AG10803 (cell line): ENCODE measurements at regions not wholly inside any gene's neighbourhood (a gene's known extent, or its start where the extent isn't known, plus 50 kb on each side); places are given as distances from the start of the nearest gene placed in this dataset.

Source experiments
- DNase-seq: peaks from one replicate; pipeline ENCODE4 v3.0.0; 2010; ENCODE audit warnings: low read depth
- H3K4me3 ChIP-seq: 2 replicates; pipeline ENCODE4 v1.5.1; 2011; ENCODE audit warnings: mild to moderate bottlenecking, low read length, control low read depth
- TF ChIP-seq, protein P1 (sequence below): conservative IDR thresholded peaks from 2 replicates; pipeline ENCODE4 v1.5.1; 2011; ENCODE audit warnings: mild to moderate bottlenecking, low read length, control low read depth, inconsistent platforms

DNA sequence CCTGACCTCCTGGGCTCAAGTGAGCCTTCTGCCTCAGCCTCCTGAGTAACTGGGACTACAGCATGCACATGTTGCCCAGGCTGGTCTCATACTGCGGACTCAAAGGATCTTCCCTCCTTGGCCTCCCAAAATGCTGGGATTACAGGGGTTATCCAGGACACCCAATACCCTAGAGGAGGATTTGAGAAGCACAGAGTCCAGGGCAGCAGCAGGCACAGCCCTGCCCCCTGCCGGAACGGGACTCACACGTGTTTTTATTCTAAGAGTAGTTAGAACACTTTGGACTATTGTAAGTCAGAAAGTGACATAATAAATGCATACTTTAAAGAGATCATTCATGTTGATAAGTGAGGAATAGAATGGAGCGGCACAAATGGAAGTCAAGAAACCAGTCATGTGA, 80.2 kb downstream of the C6orf118 start:
- TF ChIP-seq, protein P1, sequence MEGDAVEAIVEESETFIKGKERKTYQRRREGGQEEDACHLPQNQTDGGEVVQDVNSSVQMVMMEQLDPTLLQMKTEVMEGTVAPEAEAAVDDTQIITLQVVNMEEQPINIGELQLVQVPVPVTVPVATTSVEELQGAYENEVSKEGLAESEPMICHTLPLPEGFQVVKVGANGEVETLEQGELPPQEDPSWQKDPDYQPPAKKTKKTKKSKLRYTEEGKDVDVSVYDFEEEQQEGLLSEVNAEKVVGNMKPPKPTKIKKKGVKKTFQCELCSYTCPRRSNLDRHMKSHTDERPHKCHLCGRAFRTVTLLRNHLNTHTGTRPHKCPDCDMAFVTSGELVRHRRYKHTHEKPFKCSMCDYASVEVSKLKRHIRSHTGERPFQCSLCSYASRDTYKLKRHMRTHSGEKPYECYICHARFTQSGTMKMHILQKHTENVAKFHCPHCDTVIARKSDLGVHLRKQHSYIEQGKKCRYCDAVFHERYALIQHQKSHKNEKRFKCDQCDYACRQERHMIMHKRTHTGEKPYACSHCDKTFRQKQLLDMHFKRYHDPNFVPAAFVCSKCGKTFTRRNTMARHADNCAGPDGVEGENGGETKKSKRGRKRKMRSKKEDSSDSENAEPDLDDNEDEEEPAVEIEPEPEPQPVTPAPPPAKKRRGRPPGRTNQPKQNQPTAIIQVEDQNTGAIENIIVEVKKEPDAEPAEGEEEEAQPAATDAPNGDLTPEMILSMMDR: no peak
- H3K4me3 ChIP-seq: no peak overlapping the region
- no peak for DNase-seq

DNA sequence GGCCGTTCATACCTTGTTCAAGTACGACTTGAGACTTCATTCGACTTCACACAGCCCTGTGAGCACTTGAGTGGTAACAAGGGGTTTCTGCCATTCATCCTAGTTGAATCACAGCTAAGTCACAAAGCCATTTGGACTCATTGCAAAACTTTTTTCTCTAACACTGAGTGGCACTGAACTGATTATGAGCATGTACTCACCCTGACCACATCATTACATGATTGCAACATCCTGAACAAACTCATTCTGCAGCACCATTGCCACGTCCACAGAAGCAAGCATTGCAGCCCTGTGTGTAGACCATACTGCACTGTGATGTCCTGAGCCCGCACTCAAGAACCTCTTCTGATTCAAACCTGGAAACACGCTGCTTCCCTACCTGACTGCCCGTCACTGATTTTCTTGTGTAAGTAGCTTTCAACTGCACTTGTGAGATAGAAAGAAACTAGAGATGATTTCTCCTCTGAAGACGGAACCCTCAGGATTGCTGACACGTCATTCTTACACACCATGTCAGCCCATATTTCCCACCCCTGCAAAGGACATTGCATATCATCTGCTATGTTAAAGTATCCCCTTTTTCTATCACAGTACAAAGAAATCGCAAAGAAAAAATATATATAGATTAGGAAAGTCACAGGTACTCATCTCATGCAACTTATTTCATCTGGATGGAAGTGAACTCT, 81.6 kb downstream of the C6orf118 start:
- no peak overlapping the region for H3K4me3 ChIP-seq
- peak; percentile 93 for DNase-seq
- TF ChIP-seq, protein P1: no peak

DNA sequence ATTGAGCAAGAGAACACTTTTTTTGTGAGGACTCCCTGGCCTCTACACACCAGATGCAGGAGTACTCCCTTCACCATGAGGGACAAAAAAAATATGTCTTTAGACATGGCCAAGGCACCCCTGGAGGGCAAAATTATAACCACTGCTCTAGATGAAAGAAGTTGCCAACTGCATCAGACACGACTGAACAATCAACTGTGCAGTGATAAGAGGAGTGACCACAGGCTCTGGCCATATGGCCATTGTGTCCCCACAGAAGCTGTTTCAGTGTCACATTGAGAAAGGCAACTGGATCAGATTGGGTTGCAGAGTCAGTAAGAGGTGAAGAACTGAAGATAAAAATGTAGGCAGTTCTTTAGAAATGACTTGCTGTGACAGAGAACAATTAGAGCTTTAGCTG, 85.7 kb downstream of the C6orf118 start:
- no peak overlapping the region for H3K4me3 ChIP-seq
- DNase-seq: no peak
- TF ChIP-seq, protein P1: no peak

GRCh38 chr6:165223101-165223500, 86.3 kb downstream of the C6orf118 start:
- DNase-seq: peak; percentile 20
- H3K4me3 ChIP-seq: no peak overlapping the region
- TF ChIP-seq, protein P1: no peak

GRCh38 chr6:165222315-165223025, 86.9 kb downstream of the C6orf118 start:
- TF ChIP-seq, protein P1: no peak
- DNase-seq: peak; percentile 15
- H3K4me3 ChIP-seq: no peak overlapping the region

GRCh38 chr6:165220045-165220444, 89.4 kb downstream of the C6orf118 start:
- no peak for DNase-seq
- no peak overlapping the region for H3K4me3 ChIP-seq
- TF ChIP-seq, protein P1: no peak

GRCh38 chr6:165219629-165220028, 89.8 kb downstream of the C6orf118 start:
- no peak for DNase-seq
- TF ChIP-seq, protein P1: no peak

More at GRCh38 chr6:165219629-165220028, 89.8 kb downstream of the C6orf118 start:
- H3K4me3 ChIP-seq: no peak overlapping the region
